Subcutaneous abdominal adipose tissue (tissue), 5 donors: ENCODE measurements at regions not wholly inside any gene's neighbourhood (a gene's known extent, or its start where the extent isn't known, plus 50 kb on each side); places are given as distances from the start of the nearest gene placed in this dataset.
"Not testable (repeated sequence)": the region's sequence is repeated elsewhere in the genome, so short reads cannot be mapped to it uniquely, and the experiment has no call there.

Experiments used
- H3K27ac ChIP-seq: one replicate; pipeline ENCODE4 v1.7.0; 2013; ENCODE audit warnings: low read depth, mild to moderate bottlenecking, inconsistent platforms, low read length, moderate library complexity
- H3K27me3 ChIP-seq, 5 donors: one replicate each; pipeline ENCODE4 v1.7.0; 2013; ENCODE audit warnings: low read length in 5 of 5, inconsistent platforms in 1 of 5; ENCODE audit not compliant: control insufficient read depth in 5 of 5, insufficient read depth in 4 of 5
- H3K36me3 ChIP-seq, 5 donors: one replicate each; pipeline ENCODE4 v1.7.0; 2013; ENCODE audit warnings: low read length in 5 of 5; ENCODE audit not compliant: control insufficient read depth in 5 of 5, insufficient read depth in 5 of 5
- H3K4me1 ChIP-seq, 5 donors: one replicate each; pipeline ENCODE4 v1.7.0; 2013; ENCODE audit warnings: low read length in 5 of 5, mild to moderate bottlenecking in 3 of 5, moderate library complexity in 1 of 5; ENCODE audit not compliant: control insufficient read depth in 5 of 5, insufficient read depth in 5 of 5
- H3K4me3 ChIP-seq, 5 donors: one replicate each; pipeline ENCODE4 v1.7.0; 2013; ENCODE audit warnings: low read length in 5 of 5, low read depth in 1 of 5
- H3K9ac ChIP-seq, 5 donors: one replicate each; pipeline ENCODE4 v1.7.0; 2013; ENCODE audit warnings: low read length in 5 of 5, mild to moderate bottlenecking in 4 of 5, moderate library complexity in 3 of 5
- H3K9me3 ChIP-seq, 5 donors: one replicate each; pipeline ENCODE4 v1.7.0; 2013; ENCODE audit warnings: low read length in 5 of 5; ENCODE audit not compliant: control insufficient read depth in 5 of 5
- donor health status: healthy.
- donor health status: healthy.
- donor health status: healthy.
- donor health status: healthy.
- donor health status: healthy.

- no peak overlapping the region for H3K4me3 ChIP-seq
- no peak overlapping the region for H3K27ac ChIP-seq
- no peaks in the 10 kb centered on the region for H3K36me3 ChIP-seq
- no peaks in the 10 kb centered on the region for H3K27me3 ChIP-seq
- H3K9me3 ChIP-seq = peaks cover 0 to 3% (median 0%) of the 10 kb centered on the region in 5 donors
- no peaks in the 10 kb centered on the region for H3K4me1 ChIP-seq
- H3K9ac ChIP-seq = no peak overlapping the region
These were observed 189.7 kb downstream of the ADCYAP1 start for GRCh38 chr18:1094409-1094808.

- not testable (repeated sequence) for H3K27ac ChIP-seq, H3K9ac ChIP-seq, H3K27me3 ChIP-seq, H3K9me3 ChIP-seq, H3K4me1 ChIP-seq, H3K4me3 ChIP-seq, H3K36me3 ChIP-seq
These were observed 193.5 kb downstream of the ADCYAP1 start for GRCh38 chr18:1097991-1098735.

GRCh38 chr18:1102848-1103247 is 198.2 kb downstream of the ADCYAP1 start:
- Histone ChIP-seq H3K36me3 (no peaks in the 10 kb centered on the region), H3K27me3 (no peaks in the 10 kb centered on the region)

GRCh38 chr18:1103537-1103936 is 198.9 kb downstream of the ADCYAP1 start:
- H3K27me3 ChIP-seq = no peaks in the 10 kb centered on the region
- H3K9me3 ChIP-seq = no peaks in the 10 kb centered on the region
- peaks cover 0 to 12% (median 7%) of the 10 kb centered on the region in 5 donors for H3K4me1 ChIP-seq
- no peak overlapping the region for H3K27ac ChIP-seq
- H3K36me3 ChIP-seq = no peaks in the 10 kb centered on the region
- H3K4me3 ChIP-seq = no peak overlapping the region
- no peak overlapping the region for H3K9ac ChIP-seq

More at GRCh38 chr18:1102848-1103247, 198.2 kb downstream of the ADCYAP1 start:
- Histone ChIP-seq H3K27ac (no peak overlapping the region), H3K4me3 (no peak overlapping the region), H3K9ac (no peak overlapping the region), H3K4me1 (peaks cover 0 to 12% (median 7%) of the 10 kb centered on the region in 5 donors), H3K9me3 (no peaks in the 10 kb centered on the region)

GRCh38 chr18:1104181-1104881 is 199.7 kb downstream of the ADCYAP1 start:
- H3K27ac ChIP-seq = no peak overlapping the region
- no peaks in the 10 kb centered on the region for H3K9me3 ChIP-seq
- H3K9ac ChIP-seq = no peak overlapping the region
- no peaks in the 10 kb centered on the region for H3K36me3 ChIP-seq
- peaks cover 0 to 12% (median 7%) of the 10 kb centered on the region in 5 donors for H3K4me1 ChIP-seq
- H3K4me3 ChIP-seq = no peak overlapping the region
- H3K27me3 ChIP-seq = no peaks in the 10 kb centered on the region

- Histone ChIP-seq H3K36me3 (no peaks in the 10 kb centered on the region), H3K27me3 (no peaks in the 10 kb centered on the region), H3K4me1 (no peaks in the 10 kb centered on the region), H3K9ac (no peak overlapping the region), H3K27ac (no peak overlapping the region), H3K9me3 (no peaks in the 10 kb centered on the region), H3K4me3 (no peak overlapping the region)
These were observed 219.8 kb downstream of the ADCYAP1 start for GRCh38 chr18:1124495-1124894.

GRCh38 chr18:1133541-1133940 is 228.9 kb downstream of the ADCYAP1 start:
- no peaks in the 10 kb centered on the region for H3K27me3 ChIP-seq
- no peak overlapping the region for H3K9ac ChIP-seq
- no peaks in the 10 kb centered on the region for H3K4me1 ChIP-seq
- H3K27ac ChIP-seq = no peak overlapping the region
- H3K4me3 ChIP-seq = no peak overlapping the region
- H3K9me3 ChIP-seq = peaks cover 0 to 4% (median 0%) of the 10 kb centered on the region in 5 donors
- no peaks in the 10 kb centered on the region for H3K36me3 ChIP-seq

- Histone ChIP-seq H3K4me3 (no peak overlapping the region), H3K36me3 (no peaks in the 10 kb centered on the region), H3K9ac (no peak overlapping the region), H3K9me3 (peaks cover 0 to 20% (median 7%) of the 10 kb centered on the region in 5 donors), H3K4me1 (no peaks in the 10 kb centered on the region), H3K27ac (no peak overlapping the region), H3K27me3 (peaks cover 0 to 3% (median 0%) of the 10 kb centered on the region in 5 donors)
These were observed 243.1 kb downstream of the ADCYAP1 start for GRCh38 chr18:1147730-1148129.

GRCh38 chr18:1149709-1150108 is 245.0 kb downstream of the ADCYAP1 start:
- Histone ChIP-seq H3K27ac (no peak overlapping the region), H3K4me1 (no peaks in the 10 kb centered on the region), H3K36me3 (no peaks in the 10 kb centered on the region), H3K9ac (no peak overlapping the region), H3K27me3 (peaks cover 0 to 3% (median 0%) of the 10 kb centered on the region in 5 donors), H3K9me3 (peaks cover 0 to 12% (median 2%) of the 10 kb centered on the region in 5 donors), H3K4me3 (no peak overlapping the region)

- Histone ChIP-seq H3K4me3 (no peak overlapping the region), H3K36me3 (no peaks in the 10 kb centered on the region), H3K9ac (no peak overlapping the region), H3K4me1 (no peaks in the 10 kb centered on the region), H3K27ac (no peak overlapping the region), H3K9me3 (peaks cover 0 to 12% (median 2%) of the 10 kb centered on the region in 5 donors), H3K27me3 (peaks cover 0 to 3% (median 0%) of the 10 kb centered on the region in 5 donors)
These were observed 245.7 kb downstream of the ADCYAP1 start for GRCh38 chr18:1150344-1150743.
